HS-5 (cell line): ENCODE measurements at regions not wholly inside any gene's neighbourhood (a gene's known extent, or its start where the extent isn't known, plus 50 kb on each side); places are given as distances from the start of the nearest gene placed in this dataset.

Experiments used
- DNase-seq: peaks from one replicate; pipeline ENCODE4 v3.0.0-alpha.2; 2012; ENCODE audit warnings: low read depth

DNA sequence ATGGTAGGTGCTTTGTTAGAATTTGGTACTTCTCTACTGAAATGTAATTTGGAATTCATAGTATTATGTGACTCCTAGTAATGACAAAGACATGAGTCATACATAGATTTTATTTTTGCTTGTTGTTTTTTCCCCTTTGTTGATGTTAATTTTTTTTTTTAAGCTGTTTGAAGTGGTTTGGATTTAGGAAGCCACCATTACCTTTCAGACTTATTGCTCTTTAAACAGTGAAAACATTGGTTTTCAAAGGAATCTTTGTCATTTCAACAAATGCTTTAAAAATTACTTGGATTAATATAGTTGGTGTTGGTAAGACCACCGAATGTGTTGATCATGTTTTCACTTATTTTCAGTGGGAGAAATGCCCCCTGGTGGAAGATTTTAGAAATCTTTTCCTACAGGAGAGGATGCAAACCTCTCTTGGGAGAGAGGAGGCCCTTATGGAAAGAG lies 170.1 kb upstream of the PITX1 start:
- no peak for DNase-seq

DNA sequence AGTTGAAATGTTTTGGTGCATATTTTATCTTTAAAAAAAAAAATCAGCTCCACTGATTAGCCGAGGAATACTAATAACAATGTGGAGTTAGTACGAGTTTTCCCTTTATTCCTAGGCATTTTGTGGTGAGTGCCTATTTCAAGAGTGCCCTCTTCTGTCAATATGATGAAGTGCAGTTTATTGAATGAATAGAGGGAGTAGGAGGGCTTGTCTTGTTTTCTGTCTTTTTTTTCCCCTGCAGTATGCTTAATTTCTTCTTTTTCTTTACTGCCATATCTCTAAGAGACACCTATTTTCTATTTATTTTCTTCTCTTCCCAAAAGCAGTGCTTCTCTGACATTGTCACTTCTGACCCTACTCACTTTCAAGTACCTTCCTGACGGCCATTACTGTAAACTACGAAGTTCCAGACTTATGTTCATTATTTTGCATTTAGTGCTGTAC lies 169.6 kb upstream of the PITX1 start:
- no peak for DNase-seq

DNA sequence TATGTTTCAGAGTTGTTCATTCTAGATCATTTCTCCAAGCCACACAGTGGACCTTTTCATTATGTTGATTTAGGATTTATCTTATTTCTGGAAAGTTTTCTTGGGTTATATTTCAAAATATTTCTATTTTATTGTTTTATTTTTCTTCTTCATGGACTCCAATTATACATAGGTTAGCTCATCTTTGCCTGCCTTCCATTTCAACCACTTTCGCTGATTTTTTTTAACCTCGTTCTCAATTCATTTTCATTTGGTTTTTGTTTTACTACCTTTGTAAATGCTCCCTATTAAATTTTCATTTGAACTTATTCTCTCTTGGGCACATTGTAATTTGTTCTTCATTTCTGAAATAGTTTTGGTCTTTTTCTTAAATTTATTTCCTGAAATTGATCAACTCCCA lies 169.0 kb upstream of the PITX1 start:
- DNase-seq = no peak

DNA sequence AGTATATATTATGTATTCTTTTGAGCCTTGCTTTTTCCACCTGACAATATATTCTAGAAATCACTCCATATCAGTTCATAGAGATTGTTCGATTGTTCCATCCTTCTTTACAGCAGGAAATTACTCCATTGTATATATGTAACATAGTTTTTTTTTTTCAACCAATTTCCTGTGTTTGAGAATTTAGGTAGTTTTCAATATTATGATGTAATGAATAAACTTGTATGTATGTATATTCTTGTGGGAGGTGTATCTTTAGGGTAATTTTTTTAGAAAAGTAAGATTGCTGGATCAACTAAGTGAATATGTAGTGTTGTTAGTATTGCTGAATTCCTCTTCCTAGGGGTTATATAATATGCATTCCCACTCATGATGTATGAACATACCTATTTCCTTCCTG lies 165.9 kb upstream of the PITX1 start:
- DNase-seq = no peak

DNA sequence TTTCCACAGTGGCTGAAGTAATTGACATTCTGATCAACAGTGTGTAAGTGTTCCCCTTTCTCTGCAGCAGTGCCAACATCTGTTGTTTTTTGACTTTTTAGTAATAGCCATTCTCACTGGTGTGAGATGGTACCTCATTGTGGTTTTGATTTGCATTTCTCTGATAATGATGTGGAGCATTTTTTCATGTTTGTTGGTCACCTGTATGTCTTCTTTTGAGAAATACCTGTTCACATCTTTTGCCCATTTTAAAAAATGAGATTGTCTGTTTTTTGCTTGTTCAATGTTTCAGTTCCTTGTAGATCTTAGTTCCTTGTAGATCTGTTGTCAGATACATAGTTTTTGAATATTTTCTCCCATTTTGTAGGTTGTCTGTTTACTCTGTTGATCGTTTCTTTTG lies 162.5 kb upstream of the PITX1 start:
- DNase-seq = no peak

DNA sequence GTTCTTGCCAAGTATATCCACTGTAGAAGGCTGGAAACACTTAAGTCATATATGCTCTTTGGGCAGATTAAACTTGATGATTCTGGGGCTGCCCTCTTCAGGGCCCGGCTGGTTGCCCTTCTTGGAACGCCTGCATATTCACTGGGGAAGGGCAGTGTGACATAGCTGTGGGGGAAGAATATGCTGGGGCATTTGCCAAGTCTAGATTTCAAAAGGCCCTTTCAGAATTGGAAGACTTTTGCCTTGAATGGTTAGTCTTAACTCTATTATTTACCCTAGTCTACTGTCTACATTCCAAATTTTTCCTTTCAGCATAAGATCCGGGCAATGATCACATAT lies 161.2 kb upstream of the PITX1 start:
- no peak for DNase-seq

DNA sequence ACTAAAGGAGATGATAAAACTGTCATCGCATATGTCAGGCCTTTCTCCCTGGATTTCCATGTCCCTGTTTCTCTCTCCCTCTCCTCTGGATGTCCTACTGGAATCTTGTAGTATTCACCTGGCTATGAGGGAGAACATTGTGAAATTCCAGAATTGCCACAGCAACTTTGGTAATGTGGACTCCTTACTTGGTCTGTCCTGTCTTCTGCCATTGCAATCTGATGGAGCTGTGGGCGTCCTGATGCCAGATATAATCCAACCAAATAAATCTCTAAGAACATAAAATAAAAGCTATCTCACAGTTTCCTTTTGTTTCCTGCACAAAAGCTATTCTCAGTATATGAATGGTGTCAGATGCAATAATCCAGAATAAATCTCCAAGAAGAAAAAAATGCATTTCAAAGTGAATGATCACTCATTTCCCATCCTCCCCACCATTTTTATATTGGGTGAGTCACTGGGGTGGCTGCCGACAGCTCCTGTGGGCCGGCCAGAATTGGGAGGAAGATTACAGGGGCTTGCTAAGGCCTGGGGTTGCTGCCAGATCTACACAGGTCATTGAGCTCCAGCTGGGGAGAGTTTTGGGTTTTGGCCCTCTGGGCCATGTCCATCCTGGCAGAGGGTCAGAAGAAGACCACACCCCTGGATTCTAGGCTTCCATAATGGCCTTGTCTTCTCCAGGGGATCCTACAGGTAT lies 160.7 kb upstream of the PITX1 start:
- DNase-seq = no peak

DNA sequence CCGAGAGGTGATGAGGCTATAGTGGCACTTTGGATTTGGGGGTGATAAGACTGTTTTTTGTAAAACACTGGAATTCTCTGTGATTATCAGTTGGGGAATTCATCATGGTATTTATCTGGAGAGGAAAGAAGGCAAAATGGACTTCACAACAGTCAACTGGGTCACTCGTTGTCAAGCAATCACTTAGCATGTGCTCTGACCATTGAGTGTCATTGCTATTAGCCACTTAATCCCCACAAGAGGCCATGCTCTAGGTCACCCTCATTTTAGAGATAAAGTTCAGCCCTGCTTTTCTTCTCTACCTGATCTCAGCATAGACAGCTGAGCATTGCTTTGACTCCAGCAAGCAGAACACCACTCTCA lies 160.1 kb upstream of the PITX1 start:
- no peak for DNase-seq

DNA sequence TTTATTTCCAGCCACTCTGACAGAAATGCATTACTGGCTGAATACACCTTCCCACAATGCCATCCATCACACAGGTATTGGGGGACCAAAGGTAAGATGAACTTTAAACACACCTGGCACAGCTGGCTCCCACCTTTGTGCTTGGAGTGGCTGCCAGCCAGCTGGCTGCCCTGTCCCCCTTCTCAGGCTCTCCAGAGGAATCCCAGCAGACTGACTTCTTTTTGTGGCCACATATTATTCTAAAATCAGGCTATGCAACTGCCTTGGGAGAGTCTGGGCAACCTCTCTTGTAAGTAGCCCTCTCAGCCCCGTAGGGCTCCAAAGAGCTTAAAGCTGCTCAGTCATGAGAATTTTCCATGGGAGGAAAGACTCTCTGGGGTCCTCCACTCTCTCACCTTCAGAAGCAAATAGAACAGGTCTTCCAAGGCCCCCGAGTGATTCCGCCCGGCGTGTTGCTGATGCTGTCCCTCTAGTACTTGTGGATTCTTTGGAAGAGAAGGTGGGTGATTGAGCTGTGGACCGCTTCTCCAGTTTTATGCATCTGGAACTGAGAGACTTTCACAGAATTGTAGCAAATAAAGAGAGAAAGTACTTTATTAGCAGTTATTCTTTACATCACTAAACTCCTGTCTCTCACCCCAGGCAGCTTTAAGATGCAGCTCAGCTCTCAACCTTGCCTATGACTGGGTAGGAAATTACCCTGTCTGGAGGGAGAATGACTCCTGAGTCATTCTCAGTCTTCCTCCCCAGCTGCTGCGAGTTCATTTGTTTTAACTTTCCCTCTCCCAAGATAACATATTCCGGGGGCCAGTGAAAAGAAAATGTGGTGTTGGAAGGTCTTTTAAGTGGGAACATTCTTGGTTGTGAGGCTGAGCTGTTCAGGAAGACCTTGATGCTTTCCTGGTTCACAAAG lies 159.4 kb upstream of the PITX1 start:
- no peak for DNase-seq

DNA sequence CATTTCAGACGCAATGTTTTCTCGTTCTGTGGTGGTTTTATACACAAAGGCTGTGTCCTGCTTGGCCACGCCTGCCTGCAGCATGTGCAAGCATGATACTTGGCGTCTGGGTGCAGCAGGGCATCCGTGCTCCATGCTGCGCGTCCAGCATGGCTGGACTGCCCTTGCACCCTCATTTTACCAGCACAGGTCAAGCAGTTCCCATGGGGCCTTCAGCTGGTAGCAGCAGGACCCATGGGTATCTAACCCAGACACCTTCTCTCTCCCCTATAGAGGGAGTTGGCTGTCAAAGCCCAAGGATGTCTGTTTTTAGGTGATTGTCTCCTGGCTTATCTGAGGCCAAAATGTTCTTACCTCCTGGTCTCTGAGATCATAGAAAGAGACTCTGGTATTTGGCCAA lies 158.3 kb upstream of the PITX1 start:
- no peak for DNase-seq

DNA sequence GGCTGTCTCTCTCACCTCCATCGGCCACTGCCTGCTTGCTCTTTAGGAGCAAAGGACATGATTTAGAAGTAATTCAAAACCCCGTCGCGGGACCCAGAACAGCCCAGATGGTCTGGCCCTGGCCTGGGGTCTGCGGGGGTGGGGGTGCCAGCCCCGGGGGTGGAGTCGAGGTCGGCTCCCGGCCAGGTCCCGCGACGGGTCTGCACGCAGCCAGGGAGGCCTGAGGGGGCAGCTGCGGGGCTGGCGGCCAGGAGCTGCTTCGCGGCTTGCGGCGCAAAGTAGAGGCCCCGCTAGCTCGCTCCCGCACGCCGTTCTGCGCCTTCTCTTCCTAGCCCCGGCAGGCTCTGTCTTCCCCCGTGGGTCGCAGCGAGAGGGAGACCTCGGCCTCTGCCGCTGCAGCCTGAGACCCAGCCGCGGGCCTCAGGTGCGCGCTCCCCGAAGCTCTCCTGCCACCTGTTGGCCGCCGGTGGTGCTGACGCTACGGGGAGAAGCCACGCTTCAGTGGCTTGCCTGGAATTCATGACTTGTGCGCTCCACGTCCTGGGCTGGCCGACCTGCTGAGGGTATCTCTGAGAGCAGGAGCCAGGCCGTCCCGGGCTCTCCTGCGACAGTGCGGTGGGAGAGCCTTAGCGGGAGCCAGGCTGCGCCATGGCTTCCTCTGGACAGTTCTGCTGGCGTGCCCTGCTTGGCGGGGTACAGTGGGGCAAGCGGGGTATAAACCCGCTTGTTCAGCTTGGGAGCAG lies 157.2 kb upstream of the PITX1 start:
- no peak for DNase-seq

DNA sequence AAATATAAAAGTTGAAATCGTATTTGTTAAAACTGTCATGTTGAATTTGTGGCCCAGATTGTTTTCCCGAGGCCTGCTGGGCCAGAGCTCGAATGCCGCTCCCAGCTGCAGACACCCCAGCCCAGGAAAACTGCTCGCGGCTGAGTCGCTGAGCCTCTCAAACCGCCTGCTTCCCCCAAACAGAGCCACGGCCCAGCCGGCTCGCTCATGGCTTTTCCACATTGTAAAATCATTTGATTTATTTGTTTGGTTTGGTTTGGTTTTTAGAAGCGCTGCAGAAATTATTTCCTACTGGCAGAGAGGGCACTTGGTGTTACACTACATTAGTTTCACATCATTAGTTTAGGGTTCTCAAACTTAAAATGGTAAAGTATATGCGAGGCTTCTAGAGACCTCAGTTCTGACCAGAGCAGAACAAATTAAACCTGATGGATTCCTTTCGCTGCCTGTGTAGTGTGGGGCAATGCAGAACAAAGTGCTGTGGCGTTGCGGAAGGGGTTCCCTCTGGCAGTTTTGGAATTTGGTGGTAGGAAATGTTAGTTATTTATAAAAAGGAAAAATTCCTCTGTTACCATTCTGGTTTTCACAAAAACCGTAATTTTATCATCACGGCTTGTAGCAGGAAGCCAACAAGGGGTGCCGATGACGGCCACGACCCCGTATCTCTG lies 156.5 kb upstream of the PITX1 start:
- DNase-seq = no peak

DNA sequence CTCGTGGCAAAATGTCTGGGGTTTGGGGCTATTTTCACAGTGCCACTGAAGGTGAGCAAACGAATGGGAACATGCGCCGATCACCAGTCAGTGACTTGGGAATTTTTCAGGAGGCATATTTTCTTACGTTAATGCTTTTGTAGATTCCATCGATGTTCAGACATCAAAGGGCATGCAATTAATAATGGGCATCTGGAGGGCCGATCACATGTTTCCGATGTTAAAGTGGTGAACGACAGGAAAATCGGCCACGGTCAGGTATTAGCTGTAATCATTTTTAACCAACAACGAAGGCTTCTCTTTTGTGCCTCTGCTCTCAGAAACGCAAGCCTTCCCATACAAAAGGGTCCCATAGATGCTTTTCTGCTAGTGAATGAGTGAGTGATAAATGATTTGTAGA lies 155.0 kb upstream of the PITX1 start:
- DNase-seq = no peak

DNA sequence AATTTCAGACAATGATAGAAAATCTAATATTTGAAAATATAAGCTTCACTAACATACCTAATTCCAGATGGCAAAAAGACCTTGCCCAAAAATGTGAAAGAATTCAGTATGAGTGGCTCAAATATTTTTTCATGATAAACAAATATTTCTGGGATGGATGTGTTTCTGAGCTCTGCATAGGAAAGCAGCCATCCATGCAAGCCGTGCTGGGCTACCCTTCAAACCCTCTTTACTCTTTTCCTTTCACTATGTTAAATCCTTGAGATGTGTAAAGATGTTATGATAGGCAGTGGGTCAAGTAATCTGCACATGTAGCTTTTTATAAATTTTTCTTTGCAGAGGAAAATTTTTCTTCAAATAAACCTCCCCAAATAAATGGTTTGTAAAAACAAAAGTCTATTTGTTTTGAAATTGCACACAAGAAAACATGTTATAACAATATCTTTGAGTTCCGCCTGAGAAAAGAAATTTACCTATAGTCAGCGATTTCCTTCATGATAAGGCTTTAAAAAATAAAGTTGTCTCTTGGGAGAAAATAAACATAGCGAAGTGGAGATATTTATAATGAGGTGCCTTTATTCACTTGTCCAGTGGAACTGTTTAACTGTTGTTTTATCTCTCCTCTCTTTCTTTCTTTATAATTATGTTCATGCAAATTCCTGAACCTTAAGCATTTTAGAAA lies 154.3 kb upstream of the PITX1 start:
- DNase-seq = no peak

DNA sequence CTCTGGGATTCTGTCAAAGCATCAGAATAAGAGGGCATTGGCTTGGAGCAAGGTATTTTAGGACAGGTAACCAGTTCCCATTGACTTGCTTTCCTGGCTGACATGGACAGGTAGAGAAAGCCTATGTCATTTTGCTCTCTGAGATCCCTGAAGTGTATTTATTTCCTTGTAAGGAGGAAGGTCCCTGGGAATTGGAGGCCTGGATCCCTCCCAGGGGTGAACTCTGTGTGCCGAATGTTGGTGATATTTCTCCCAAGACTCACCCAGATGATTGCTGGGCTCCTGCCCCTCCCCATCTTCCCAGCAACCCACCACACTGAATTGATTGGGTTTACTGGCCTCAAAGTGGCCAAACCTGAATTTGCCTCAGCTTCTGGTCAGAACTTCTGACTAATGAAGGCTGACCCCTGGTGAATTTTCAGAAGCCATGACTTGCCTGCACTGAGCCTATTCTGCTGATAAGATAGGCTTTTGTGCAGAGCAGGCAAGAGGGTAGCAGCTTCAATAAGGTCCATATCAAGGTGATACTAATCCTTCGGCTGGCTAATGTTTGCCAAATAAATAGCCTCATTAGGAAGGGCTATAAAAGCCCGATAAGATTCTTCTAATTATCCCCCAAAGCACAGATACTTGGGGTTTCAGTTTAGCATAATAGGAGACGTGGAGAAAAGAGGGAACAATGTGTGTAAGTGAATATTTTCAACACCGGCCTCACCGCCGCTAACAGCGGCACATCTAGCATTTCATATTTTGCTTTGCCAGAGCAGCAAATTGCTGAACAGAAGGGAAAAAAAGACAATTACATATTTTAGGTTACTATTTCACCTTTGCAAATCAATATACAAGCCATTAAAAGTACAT lies 152.9 kb upstream of the PITX1 start:
- no peak for DNase-seq

DNA sequence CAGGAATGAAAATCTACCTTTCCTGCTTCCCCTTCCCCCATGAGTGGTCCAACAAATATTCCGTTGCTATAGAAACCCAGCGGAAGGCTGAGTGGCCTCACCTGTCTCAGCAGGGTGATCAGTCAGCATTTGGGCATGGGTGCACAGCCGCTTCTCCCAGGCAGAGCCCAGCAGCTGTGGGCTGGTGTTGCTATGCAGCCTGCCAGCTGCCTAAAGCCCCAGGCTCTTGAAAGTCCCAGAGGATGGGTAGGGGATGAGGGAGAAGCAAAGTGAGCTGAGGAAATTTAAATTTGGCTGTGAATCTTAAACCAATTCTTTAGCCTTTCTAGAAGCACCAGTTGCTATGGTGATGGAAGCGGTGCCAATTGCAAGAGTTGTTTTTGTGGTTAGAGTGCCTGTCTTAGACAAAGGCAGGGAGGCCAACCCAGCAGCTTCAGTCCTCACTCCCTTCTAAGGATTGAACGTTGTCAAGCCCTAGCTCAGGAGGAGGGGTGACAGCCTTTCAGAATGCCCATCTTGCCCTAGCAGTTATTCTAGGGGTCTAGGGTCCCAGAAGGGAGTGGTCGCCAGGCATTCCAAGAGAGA lies 151.5 kb upstream of the PITX1 start:
- no peak for DNase-seq

DNA sequence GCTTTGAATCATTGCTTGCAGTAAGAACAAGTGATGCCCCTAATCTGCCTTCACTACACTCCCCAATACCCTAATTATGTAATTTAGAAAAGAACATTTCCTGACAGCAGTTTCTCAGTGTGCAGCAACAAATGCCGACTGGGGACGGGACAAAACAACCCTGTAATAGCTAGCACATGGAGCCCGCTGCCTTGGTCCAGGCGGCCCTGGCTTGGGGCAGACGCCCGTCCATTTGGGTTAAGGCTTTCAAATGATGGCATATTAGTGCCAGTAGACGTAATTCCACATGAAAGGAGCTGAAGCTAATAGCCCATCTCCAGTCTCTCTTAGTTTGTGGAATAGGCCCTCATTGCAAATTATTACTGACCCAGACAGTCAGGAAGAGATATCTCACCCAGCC lies 150.6 kb upstream of the PITX1 start:
- DNase-seq = no peak

DNA sequence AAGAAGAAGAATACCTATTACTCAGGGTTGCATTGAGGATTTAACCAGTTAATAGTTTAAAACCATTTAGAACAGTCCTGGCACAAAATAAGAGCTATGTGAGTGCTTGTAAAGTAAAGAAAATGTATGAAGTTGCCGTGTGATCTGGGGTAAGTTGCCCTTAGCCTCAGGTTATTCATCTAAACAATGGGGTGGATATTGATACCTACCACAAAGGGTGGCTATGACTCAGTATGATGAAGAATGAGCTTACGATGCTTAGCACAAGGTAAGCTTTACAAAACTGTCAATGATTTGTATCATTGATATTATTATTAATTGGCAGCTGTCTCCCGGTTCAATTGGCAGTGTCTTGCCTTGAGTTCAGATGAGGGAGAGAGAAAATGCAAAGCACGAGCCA lies 149.4 kb upstream of the PITX1 start:
- no peak for DNase-seq

DNA sequence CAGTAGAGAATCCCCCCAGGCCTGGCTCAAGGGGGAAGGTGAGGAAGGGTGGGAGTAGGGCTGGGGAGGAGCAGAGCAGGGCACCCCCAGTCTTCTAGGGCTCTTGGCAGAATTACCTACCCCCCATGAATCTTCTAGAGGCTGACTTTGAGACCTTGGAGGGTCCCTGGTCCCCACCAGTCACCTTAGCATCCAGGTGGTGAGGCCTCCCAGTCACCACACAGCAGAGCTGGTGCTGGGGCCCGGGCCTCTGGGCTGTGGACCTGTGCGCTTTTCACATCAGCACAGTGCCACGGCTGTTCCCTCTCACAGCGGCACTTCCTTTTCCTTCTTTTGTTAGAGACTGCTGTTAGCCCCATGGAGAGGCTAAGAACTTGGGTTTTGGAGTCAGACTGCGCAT lies 148.6 kb upstream of the PITX1 start:
- DNase-seq = no peak

DNA sequence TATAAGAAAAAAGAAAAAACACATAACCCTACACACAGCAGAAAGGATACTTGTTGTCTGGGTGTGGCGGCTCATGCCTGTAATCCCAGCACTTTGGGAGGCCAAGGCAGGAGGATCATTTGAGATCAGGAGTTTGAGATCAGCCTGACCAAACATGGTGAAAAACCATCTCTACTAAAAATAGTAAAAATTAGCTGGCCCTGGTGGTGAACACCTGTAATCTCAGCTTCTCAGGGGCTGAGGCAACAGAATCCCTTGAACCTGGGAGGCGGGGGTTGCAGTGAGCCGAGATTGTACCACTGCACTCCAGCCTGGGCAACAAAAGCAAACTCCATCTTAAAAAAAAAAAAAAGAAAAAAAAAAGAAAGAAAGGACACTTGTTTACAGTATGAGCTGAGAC lies 147.6 kb upstream of the PITX1 start:
- DNase-seq = no peak
